Esophagus muscularis mucosa (tissue), 4 donors: ENCODE measurements at regions not wholly inside any gene's neighbourhood (a gene's known extent, or its start where the extent isn't known, plus 50 kb on each side); places are given as distances from the start of the nearest gene placed in this dataset.
"Not testable (repeated sequence)": the region's sequence is repeated elsewhere in the genome, so short reads cannot be mapped to it uniquely, and the experiment has no call there.

ENCODE experiments used
- DNase-seq: peaks from one replicate; pipeline ENCODE4 v3.0.0-alpha.2; 2017; ENCODE audit errors: extremely low spot score
- H3K27ac ChIP-seq, 4 donors: fragments of 200-600 bp; sonication (generic); replicated peaks in 1 of 4; 1 replicate in 3 of 4; 2 replicates in 1 of 4; pipeline ENCODE4 v1.5.1; 2016 to 2019; ENCODE audit warnings: mild to moderate bottlenecking in 1 of 4
- H3K27me3 ChIP-seq, 4 donors: fragments of 200-600 bp; sonication (generic); one replicate each; pipeline versions ENCODE4 v1.5.1 to v1.6.0; 2016 to 2019
- H3K36me3 ChIP-seq, 4 donors: fragments of 200-600 bp; sonication (generic); one replicate each; pipeline ENCODE4 v1.5.1; 2016 to 2019
- H3K4me1 ChIP-seq, 4 donors: fragments of 200-600 bp; sonication (generic); one replicate each; pipeline ENCODE4 v1.5.1; 2016 to 2019
- H3K4me3 ChIP-seq, 4 donors: fragments of 200-600 bp; sonication (generic); 1 replicate in 2 of 4; 2 replicates in 2 of 4; pipeline ENCODE4 v1.5.1; 2016 to 2019; ENCODE audit warnings: mild to moderate bottlenecking in 4 of 4, moderate library complexity in 1 of 4
- H3K9me3 ChIP-seq, 4 donors: fragments of 200-600 bp; sonication (generic); 1 replicate in 3 of 4; 2 replicates in 1 of 4; pipeline ENCODE4 v1.5.1; 2016 to 2019
- CTCF ChIP-seq, 3 experiments: fragments of 200-600 bp in 2 of 3; fragments of 450-650 bp in 1 of 3; sonication (generic) in 2 of 3; IDR thresholded peaks; one replicate each; pipeline ENCODE4 v1.5.1; 2017 to 2019; ENCODE audit warnings: antibody characterized with exemption in 3 of 3, mild to moderate bottlenecking in 2 of 3, moderate library complexity in 1 of 3
- EP300 ChIP-seq: sonication (generic); formaldehyde crosslinking; IDR thresholded peaks from one replicate; pipeline ENCODE4 v1.6.1; 2017; ENCODE audit warnings: antibody characterized with exemption
- POLR2A ChIP-seq: fragments of 450-650 bp; IDR thresholded peaks from one replicate; pipeline ENCODE4 v1.6.1; 2017; ENCODE audit warnings: antibody characterized with exemption, moderate library complexity, mild to moderate bottlenecking, low read depth
- POLR2AphosphoS5 ChIP-seq, 2 donors: sonication (generic); formaldehyde crosslinking; IDR thresholded peaks; one replicate each; pipeline ENCODE4 v1.6.1; 2017; ENCODE audit warnings: antibody characterized with exemption in 2 of 2
- WGBS: methylation state at CpG from one replicate; pipeline ENCODE4 v1.1.5; 2018; 5-methylcytosine and 5-hydroxymethylcytosine counted together
- intact Hi-C: fragments of 100-400 bp; cut with DNase I; formaldehyde crosslinking; loops from one replicate; pipeline ENCODE4 v1.15.1; 2023

- no peak for DNase-seq
- WGBS, result 87% methylated on average over 2 of the region's 2 CpGs
- H3K36me3 ChIP-seq, result no peaks in the 10 kb centered on the region
- TF ChIP-seq CTCF (IDR thresholded peaks at IDR 0.05) (no peak), POLR2A (no peak), POLR2AphosphoS5 (IDR thresholded peaks at IDR 0.05) (no peak), EP300 (no peak)
- no peak overlapping the region for H3K4me3 ChIP-seq
- H3K27me3 ChIP-seq, result no peaks in the 10 kb centered on the region
- intact Hi-C loops, result no loop called here
- H3K27ac ChIP-seq, result no peak overlapping the region
- H3K9me3 ChIP-seq, result no peaks in the 10 kb centered on the region
- no peaks in the 10 kb centered on the region for H3K4me1 ChIP-seq
Measured at GRCh38 chr5:25095261-25095660, 450.5 kb upstream of the CDH10 start.

DNA sequence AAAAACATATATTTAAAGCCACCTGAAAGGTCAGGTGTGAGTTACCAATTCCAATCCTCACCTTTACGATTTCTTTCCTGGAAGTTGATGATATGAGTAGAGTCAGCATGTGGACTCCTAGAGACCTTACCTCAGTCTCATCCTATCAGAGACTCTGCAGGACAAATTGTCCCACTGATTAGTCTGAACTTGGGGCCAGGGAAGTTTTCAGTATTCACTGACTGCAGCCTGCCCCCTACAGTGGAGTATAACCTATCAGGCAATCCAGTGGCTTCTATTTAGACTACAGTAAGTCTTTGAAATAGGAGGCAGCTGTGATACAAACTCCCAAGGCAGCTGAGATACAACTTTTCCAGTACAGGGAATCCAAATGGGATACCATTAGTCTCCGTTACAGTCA lies 449.4 kb upstream of the CDH10 start:
- TF ChIP-seq CTCF (IDR thresholded peaks at IDR 0.05) (no peak), POLR2AphosphoS5 (IDR thresholded peaks at IDR 0.05) (no peak), POLR2A (no peak), EP300 (no peak)
- WGBS, result 87% methylated on average over 2 of the region's 2 CpGs
- Histone ChIP-seq H3K4me3 (no peak overlapping the region), H3K27me3 (no peaks in the 10 kb centered on the region), H3K9me3 (no peaks in the 10 kb centered on the region), H3K27ac (no peak overlapping the region), H3K4me1 (no peaks in the 10 kb centered on the region), H3K36me3 (no peaks in the 10 kb centered on the region)
- peak; percentile 70 for DNase-seq
- intact Hi-C loops, result no loop called here

- TF ChIP-seq CTCF (IDR thresholded peaks at IDR 0.05), result no peak
- no peak for TF ChIP-seq POLR2A
- TF ChIP-seq EP300, result no peak
- no peak for TF ChIP-seq POLR2AphosphoS5 (IDR thresholded peaks at IDR 0.05)
- Histone ChIP-seq H3K4me1 (no peaks in the 10 kb centered on the region), H3K4me3 (no peak overlapping the region), H3K27ac (no peak overlapping the region), H3K27me3 (no peaks in the 10 kb centered on the region), H3K9me3 (no peaks in the 10 kb centered on the region), H3K36me3 (no peaks in the 10 kb centered on the region)
- DNase-seq, result no peak
- intact Hi-C loops, result no loop called here
- 69% methylated on average over 3 of the region's 3 CpGs for WGBS
Measured at GRCh38 chr5:25091921-25092320, 447.1 kb upstream of the CDH10 start.

- no peak for TF ChIP-seq POLR2A
- TF ChIP-seq CTCF (IDR thresholded peaks at IDR 0.05), result no peak
- TF ChIP-seq EP300, result no peak
- TF ChIP-seq POLR2AphosphoS5 (IDR thresholded peaks at IDR 0.05), result no peak
- DNase-seq, result no peak
- H3K4me1 ChIP-seq, result no peaks in the 10 kb centered on the region
- no peaks in the 10 kb centered on the region for H3K27me3 ChIP-seq
- H3K36me3 ChIP-seq, result no peaks in the 10 kb centered on the region
- no peak overlapping the region for H3K4me3 ChIP-seq
- WGBS, result 91% methylated on average over 1 of the region's 1 CpG
- H3K27ac ChIP-seq, result no peak overlapping the region
- no peaks in the 10 kb centered on the region for H3K9me3 ChIP-seq
- intact Hi-C loops, result no loop called here
Measured at GRCh38 chr5:25090854-25091253, 446.1 kb upstream of the CDH10 start.

DNA sequence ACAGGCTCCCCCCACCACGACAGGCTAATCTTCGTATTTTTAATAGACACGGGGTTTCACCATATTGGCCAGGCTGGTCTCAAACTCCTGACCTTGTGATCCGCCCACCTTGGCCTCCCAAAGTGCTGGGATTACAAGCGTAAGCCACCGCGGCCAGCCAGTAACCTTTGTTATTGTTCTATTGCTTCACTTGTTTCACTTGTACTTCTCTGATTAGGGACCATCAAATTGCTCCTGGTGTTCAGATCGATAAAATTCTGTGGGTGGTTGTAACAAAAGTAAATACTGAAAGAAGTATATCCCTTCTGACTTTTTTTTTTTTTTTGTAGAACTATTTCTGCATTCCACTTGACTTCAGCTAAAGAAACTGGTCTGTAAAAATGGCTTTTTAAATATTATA lies 445.5 kb upstream of the CDH10 start:
- Histone ChIP-seq H3K9me3 (no peaks in the 10 kb centered on the region), H3K36me3 (no peaks in the 10 kb centered on the region), H3K27me3 (no peaks in the 10 kb centered on the region), H3K4me3 (no peak overlapping the region), H3K27ac (no peak overlapping the region), H3K4me1 (no peaks in the 10 kb centered on the region)
- no peak for DNase-seq
- intact Hi-C loops, result no loop called here
- no peak for TF ChIP-seq CTCF (IDR thresholded peaks at IDR 0.05)
- no peak for TF ChIP-seq POLR2A
- WGBS, result 79% methylated on average over 8 of the region's 8 CpGs

DNA sequence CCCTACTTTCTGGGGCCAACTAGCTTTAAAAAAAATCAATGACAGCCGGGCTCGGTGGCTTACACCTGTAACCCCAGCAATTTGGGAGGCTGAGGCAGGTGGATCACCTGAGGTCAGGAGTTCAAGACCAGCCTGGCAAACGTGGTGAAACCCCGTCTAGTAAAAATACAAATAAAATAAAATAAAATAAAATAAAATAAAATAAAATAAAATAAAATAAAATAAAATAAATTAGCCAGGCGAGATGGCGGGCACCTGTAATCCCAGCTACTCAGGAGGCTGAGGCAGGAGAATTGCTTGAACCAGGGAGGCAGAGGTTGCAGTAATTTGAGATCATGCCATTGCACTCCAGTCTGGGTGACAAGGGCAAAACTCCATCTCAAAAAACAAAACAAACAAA lies 443.9 kb upstream of the CDH10 start:
- H3K27ac ChIP-seq, H3K9me3 ChIP-seq, DNase-seq, H3K36me3 ChIP-seq, intact Hi-C loops, H3K4me3 ChIP-seq, H3K27me3 ChIP-seq, H3K4me1 ChIP-seq: not testable (repeated sequence)
- 77% methylated on average over 6 of the region's 6 CpGs for WGBS

DNA sequence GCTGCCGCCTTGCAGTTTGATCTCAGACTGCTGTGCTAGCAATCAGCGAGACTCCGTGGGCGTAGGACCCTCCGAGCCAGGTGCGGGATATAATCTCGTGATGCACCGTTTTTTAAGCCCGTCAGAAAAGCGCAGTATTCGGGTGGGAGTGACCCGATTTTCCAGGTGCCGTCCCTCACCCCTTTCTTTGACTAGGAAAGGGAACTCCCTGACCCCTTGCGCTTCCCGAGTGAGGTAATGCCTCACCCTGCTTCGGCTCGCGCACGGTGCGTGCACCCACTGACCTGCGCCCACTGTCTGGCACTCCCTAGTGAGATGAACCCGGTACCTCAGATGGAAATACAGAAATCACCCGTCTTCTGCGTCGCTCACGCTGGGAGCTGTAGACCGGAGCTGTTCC lies 438.5 kb upstream of the CDH10 start:
- H3K36me3 ChIP-seq, H3K4me3 ChIP-seq, intact Hi-C loops, DNase-seq, H3K9me3 ChIP-seq, H3K27me3 ChIP-seq, H3K27ac ChIP-seq, H3K4me1 ChIP-seq: not testable (repeated sequence)
- 97% methylated on average over 10 of the region's 27 CpGs for WGBS
